Activated B cell treated with CpG ODN at 0.5 μM for 24 hours (primary cell): ENCODE measurements at regions not wholly inside any gene's neighbourhood (a gene's known extent, or its start where the extent isn't known, plus 50 kb on each side); places are given as distances from the start of the nearest gene placed in this dataset.

Source experiments
- ATAC-seq: fragments of 200-7000 bp; cut with Tn5 transposase; one replicate; pipeline ENCODE4 v1.10.0; 2021; ENCODE audit warnings: low read depth, mild to moderate bottlenecking, moderate library complexity
- CTCF ChIA-PET: fragments of 350-600 bp; sonication (Branson Sonifier 250); formaldehyde crosslinking; loops from one replicate; lab custom pipeline; 2021; ENCODE audit warnings: antibody characterized with exemption; lab: Charles Lee
- POLR2A ChIA-PET: fragments of 350-600 bp; sonication (Branson Sonifier 250); formaldehyde crosslinking; loops from one replicate; lab custom pipeline; 2021; ENCODE audit warnings: antibody characterized with exemption; lab: Charles Lee
- DNase-seq: peaks from one replicate; pipeline ENCODE4 v3.0.0; 2022
- H3K27ac Mint-ChIP-seq: one replicate; pipeline ENCODE4 v1.8.0; 2020; ENCODE audit warnings: mixed read lengths
- H3K27me3 Mint-ChIP-seq: one replicate; pipeline ENCODE4 v1.8.0; 2021; ENCODE audit warnings: mixed read lengths
- H3K36me3 Mint-ChIP-seq: one replicate; pipeline ENCODE4 v1.8.0; 2021; ENCODE audit warnings: low read depth, mixed read lengths
- H3K4me1 Mint-ChIP-seq: one replicate; pipeline ENCODE4 v1.8.0; 2021; ENCODE audit warnings: mixed read lengths
- H3K4me3 Mint-ChIP-seq: one replicate; pipeline ENCODE4 v1.8.0; 2020; ENCODE audit warnings: mild to moderate bottlenecking, mixed read lengths
- H3K9me3 Mint-ChIP-seq: one replicate; pipeline ENCODE4 v1.8.0; 2020; ENCODE audit warnings: mixed read lengths
- CTCF ChIP-seq: fragments of 200-600 bp; IDR thresholded peaks from one replicate; pipeline ENCODE4 v1.8.0; 2022; ENCODE audit warnings: antibody characterized with exemption, mild to moderate bottlenecking
- intact Hi-C: fragments of 100-400 bp; cut with micrococcal nuclease; formaldehyde crosslinking; loops from one replicate; pipeline ENCODE4 v1.15.1; 2024

DNA sequence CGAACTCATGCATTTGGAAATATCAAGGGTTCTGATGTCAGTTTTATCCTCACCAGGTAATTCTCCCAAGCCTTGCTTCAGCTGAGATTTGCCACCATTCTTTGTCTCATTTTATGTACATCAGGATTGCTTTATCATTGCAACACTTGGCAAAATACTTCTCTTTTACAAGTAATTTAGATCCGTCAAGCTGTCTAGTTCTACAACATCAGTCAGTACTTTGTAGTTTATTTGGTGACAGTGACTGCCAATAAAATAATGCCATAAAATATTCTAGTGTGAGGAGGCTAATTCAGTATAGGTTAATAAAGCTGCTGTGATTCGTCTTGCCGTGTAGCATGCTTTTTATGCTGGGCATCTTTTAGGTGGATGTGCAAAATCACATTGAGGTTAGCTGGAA is 565.3 kb upstream of the SGO1 start:
- CTCF ChIA-PET: no interaction called here
- H3K36me3 Mint-ChIP-seq: no peaks in the 10 kb centered on the region

DNA sequence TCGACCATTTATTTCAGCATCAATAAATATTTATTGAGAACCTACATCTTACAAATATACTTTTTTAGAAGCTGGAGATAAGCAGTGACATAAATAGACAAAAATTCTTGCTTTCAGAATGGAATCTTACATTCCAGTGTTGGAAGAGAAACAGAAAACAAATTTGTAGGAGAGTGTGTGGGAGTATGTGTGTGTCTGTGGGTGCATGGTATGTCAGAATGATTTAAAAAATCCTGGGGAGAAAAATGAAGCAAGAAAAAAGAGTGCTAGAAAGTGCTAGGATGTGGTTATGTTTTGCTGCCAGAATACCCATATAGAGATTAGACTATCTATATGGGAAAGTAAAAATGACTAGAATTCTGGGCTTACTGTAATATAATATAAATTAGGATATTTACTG is 561.7 kb upstream of the SGO1 start:
- ChIA-PET POLR2A (no interaction called here), CTCF (no interaction called here)
- Mint-ChIP-seq H3K4me3 (no peak overlapping the region), H3K27ac (no peak overlapping the region), H3K4me1 (no peaks in the 10 kb centered on the region), H3K27me3 (no peaks in the 10 kb centered on the region), H3K9me3 (peaks cover 7% of the 10 kb centered on the region), H3K36me3 (no peaks in the 10 kb centered on the region)
- no peak for ATAC-seq
- no peak for TF ChIP-seq CTCF
- intact Hi-C loops: no loop called here
- DNase-seq: no peak

More for the DNA sequence above, 565.3 kb upstream of the SGO1 start:
- POLR2A ChIA-PET: no interaction called here
- intact Hi-C loops: no loop called here
- no peak for TF ChIP-seq CTCF
- Mint-ChIP-seq H3K4me3 (no peak overlapping the region), H3K9me3 (peaks cover 7% of the 10 kb centered on the region), H3K27ac (no peak overlapping the region), H3K27me3 (no peaks in the 10 kb centered on the region), H3K4me1 (no peaks in the 10 kb centered on the region)
- DNase-seq (no peak), ATAC-seq (no peak)

GRCh38 chr3:20743553-20744321 is 557.7 kb upstream of the SGO1 start:
- TF ChIP-seq CTCF: no peak
- DNase-seq: no peak
- H3K4me3 Mint-ChIP-seq: no peak overlapping the region
- POLR2A ChIA-PET: no interaction called here
- H3K27ac Mint-ChIP-seq: no peak overlapping the region
- intact Hi-C loops: loop anchor here (5.0 kb wide), 1 partner anchor 516 kb away; no protein-coding TSS in a partner anchor
- H3K9me3 Mint-ChIP-seq: peaks cover under 1% of the 10 kb centered on the region
- H3K4me1 Mint-ChIP-seq: no peaks in the 10 kb centered on the region
- ATAC-seq: no peak
- H3K27me3 Mint-ChIP-seq: no peaks in the 10 kb centered on the region
- CTCF ChIA-PET: no interaction called here
- H3K36me3 Mint-ChIP-seq: no peaks in the 10 kb centered on the region

GRCh38 chr3:20742903-20743552 is 557.0 kb upstream of the SGO1 start:
- DNase-seq (no peak), ATAC-seq (no peak)
- ChIA-PET POLR2A (no interaction called here), CTCF (no interaction called here)
- Mint-ChIP-seq H3K27me3 (no peaks in the 10 kb centered on the region), H3K36me3 (no peaks in the 10 kb centered on the region), H3K9me3 (no peaks in the 10 kb centered on the region), H3K27ac (no peak overlapping the region), H3K4me1 (no peaks in the 10 kb centered on the region), H3K4me3 (no peak overlapping the region)
- no peak for TF ChIP-seq CTCF
- intact Hi-C loops: loop anchor here (5.0 kb wide), 1 partner anchor 516 kb away; no protein-coding TSS in a partner anchor

DNA sequence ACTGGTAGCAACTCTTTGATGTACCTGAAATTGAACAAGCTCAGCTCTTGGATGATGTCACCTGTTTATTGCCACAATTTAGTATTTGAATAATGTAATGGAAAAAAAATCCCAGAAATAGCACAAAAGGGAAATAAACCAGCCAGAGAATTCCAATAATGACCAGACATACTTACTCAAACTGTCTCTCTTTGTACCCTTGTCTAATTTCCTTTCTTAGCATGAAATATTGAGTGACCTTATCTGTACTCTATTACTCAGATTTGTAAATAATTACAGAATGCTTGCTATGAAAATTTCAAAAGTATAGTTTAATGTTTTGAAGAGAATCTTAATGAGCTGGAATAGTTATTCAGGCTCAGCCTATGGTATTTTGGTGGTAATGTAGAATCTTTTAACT is 555.4 kb upstream of the SGO1 start:
- Mint-ChIP-seq H3K36me3 (no peaks in the 10 kb centered on the region), H3K4me1 (no peaks in the 10 kb centered on the region), H3K27ac (no peak overlapping the region), H3K9me3 (no peaks in the 10 kb centered on the region), H3K4me3 (no peak overlapping the region), H3K27me3 (no peaks in the 10 kb centered on the region)
- ATAC-seq (no peak), DNase-seq (no peak)
- ChIA-PET POLR2A (no interaction called here), CTCF (no interaction called here)
- intact Hi-C loops: loop anchor here (5.0 kb wide), 1 partner anchor 514 kb away; no protein-coding TSS in a partner anchor
- TF ChIP-seq CTCF: no peak
